Osteocyte (in vitro differentiated cells): ENCODE measurements at regions not wholly inside any gene's neighbourhood (a gene's known extent, or its start where the extent isn't known, plus 50 kb on each side); places are given as distances from the start of the nearest gene placed in this dataset.

Experiments used
- DNase-seq: peaks from one replicate; pipeline ENCODE4 v3.0.0; 2021; ENCODE audit warnings: mixed read lengths; ENCODE audit not compliant: unreplicated experiment; ENCODE audit errors: extremely low spot score
- H3K27ac Mint-ChIP-seq: one replicate; pipeline ENCODE4 v1.8.0; 2021; ENCODE audit warnings: mild to moderate bottlenecking, mixed read lengths; ENCODE audit not compliant: unreplicated experiment
- H3K27me3 Mint-ChIP-seq: one replicate; pipeline ENCODE4 v1.8.0; 2021; ENCODE audit warnings: mixed read lengths; ENCODE audit not compliant: unreplicated experiment
- H3K36me3 Mint-ChIP-seq: one replicate; pipeline ENCODE4 v1.8.0; 2021; ENCODE audit warnings: mixed read lengths; ENCODE audit not compliant: unreplicated experiment
- H3K4me1 Mint-ChIP-seq: one replicate; pipeline ENCODE4 v1.8.0; 2021; ENCODE audit warnings: mixed read lengths; ENCODE audit not compliant: unreplicated experiment
- H3K4me3 Mint-ChIP-seq: one replicate; pipeline ENCODE4 v1.8.0; 2021; ENCODE audit warnings: mild to moderate bottlenecking, moderate library complexity, mixed read lengths; ENCODE audit not compliant: unreplicated experiment
- H3K9me3 Mint-ChIP-seq: one replicate; pipeline ENCODE4 v1.8.0; 2021; ENCODE audit warnings: mixed read lengths; ENCODE audit not compliant: unreplicated experiment
- TF ChIP-seq, protein P1 (sequence below): fragments of 200-600 bp; sonication (generic); IDR thresholded peaks from 2 replicates; pipeline ENCODE4 v1.5.0; 2021; ENCODE audit warnings: antibody characterized with exemption, mild to moderate bottlenecking, moderate library complexity

DNA sequence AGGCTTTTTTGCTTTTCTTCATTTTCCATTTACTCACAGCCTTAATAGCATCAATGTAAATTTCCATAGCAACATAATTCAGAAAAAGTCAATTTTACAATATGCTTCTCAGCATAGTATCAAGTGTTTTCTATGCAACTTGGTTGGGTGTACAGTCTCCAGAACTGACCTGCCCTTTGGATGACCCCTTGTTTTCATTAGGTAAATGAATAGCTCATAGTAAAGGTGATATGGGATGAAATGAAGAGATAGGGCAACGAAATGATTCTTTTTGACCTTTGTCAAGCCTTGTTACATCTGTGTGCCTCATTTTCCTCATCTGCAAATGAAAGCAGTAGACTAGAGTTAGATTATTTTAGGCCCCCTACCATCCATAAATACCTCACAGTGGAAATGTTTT lies 1081.0 kb downstream of the TMTC2 start:
- TF ChIP-seq, protein P1, sequence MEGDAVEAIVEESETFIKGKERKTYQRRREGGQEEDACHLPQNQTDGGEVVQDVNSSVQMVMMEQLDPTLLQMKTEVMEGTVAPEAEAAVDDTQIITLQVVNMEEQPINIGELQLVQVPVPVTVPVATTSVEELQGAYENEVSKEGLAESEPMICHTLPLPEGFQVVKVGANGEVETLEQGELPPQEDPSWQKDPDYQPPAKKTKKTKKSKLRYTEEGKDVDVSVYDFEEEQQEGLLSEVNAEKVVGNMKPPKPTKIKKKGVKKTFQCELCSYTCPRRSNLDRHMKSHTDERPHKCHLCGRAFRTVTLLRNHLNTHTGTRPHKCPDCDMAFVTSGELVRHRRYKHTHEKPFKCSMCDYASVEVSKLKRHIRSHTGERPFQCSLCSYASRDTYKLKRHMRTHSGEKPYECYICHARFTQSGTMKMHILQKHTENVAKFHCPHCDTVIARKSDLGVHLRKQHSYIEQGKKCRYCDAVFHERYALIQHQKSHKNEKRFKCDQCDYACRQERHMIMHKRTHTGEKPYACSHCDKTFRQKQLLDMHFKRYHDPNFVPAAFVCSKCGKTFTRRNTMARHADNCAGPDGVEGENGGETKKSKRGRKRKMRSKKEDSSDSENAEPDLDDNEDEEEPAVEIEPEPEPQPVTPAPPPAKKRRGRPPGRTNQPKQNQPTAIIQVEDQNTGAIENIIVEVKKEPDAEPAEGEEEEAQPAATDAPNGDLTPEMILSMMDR = no peak
- DNase-seq = no peak
- Mint-ChIP-seq H3K27ac (no peak overlapping the region), H3K9me3 (peaks cover 5% of the 10 kb centered on the region), H3K4me1 (no peaks in the 10 kb centered on the region), H3K27me3 (peaks cover 2% of the 10 kb centered on the region), H3K4me3 (no peak overlapping the region), H3K36me3 (no peaks in the 10 kb centered on the region)

DNA sequence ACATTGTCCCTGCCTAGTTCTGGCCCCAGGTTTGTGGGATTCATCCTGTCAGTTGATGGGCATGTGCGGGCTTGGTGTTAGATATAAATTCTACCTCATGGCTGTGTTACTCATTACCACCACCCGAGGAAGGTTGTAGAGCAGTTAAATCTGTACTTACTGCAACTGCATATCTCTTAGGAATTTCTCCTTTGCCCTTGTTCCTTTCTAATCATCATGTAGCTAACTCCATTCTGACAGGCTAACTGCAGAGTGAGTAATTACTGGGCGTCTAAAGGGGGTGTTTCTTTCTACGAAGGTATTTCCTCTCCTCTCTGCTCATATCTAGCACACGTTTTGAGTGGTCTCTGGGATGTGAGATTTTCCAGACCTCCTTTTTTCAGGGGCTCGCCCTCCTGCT lies 1076.7 kb downstream of the TMTC2 start:
- H3K36me3 Mint-ChIP-seq = no peaks in the 10 kb centered on the region
- H3K27ac Mint-ChIP-seq = no peak overlapping the region
- no peak overlapping the region for H3K4me3 Mint-ChIP-seq
- H3K4me1 Mint-ChIP-seq = no peaks in the 10 kb centered on the region
- DNase-seq = no peak
- H3K9me3 Mint-ChIP-seq = peaks cover 9% of the 10 kb centered on the region
- H3K27me3 Mint-ChIP-seq = no peaks in the 10 kb centered on the region
- TF ChIP-seq, protein P1 = no peak

DNA sequence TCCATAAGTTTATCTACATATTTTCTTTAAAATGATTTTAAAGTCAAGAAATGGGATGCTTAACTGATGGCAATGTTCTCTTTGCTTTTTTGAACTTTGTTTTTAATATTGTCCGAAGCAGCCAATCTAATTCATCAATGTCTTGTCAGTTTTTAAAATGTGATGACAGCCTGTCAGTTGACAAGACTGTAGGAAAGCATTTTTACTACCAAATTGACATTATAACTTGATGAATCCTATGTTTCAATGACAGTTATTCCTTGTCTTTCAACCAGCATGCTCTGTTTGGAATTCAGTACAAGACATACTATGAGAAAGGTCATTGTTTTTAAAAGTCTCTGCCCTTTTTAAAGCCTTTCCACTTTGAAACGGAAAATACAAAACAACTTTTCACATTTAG lies 1073.2 kb downstream of the TMTC2 start:
- no peak for DNase-seq
- H3K9me3 Mint-ChIP-seq = peaks cover 9% of the 10 kb centered on the region
- H3K27me3 Mint-ChIP-seq = no peaks in the 10 kb centered on the region
- TF ChIP-seq, protein P1 = no peak
- no peaks in the 10 kb centered on the region for H3K4me1 Mint-ChIP-seq
- no peaks in the 10 kb centered on the region for H3K36me3 Mint-ChIP-seq
- H3K27ac Mint-ChIP-seq = no peak overlapping the region
- no peak overlapping the region for H3K4me3 Mint-ChIP-seq

DNA sequence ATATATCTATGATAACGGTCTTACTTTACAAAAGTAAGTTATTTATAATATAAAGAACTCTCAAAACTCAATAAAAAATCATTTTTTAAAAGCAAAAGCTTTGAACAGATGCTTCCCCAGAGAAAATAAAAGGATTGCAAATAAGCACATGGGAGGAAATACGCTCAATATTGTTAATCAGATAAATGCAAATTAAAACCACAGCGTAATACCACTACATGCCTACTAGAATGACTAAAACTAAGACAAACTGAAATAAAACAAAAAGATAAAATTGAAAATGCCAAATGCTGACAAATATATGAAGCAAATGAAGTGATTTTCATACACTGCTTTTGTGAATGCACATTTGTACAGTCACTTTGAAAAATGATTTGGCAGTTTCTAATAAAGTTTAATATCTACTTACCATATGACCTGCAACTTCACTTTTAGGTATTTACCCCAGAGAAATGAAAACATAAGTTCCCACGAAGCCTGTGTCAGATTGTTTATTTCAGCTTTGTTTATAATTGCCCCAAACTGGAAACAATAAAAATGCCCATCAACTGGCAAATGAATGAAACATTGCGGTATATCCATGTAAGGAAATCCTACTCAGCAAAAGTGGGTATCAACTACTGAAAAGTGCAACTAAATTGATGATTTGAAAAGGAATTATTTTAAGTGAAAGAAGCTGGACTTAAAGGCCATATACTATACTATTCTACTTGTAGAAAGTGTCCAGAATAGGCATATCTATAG lies 1072.4 kb downstream of the TMTC2 start:
- H3K27ac Mint-ChIP-seq = no peak overlapping the region

DNA sequence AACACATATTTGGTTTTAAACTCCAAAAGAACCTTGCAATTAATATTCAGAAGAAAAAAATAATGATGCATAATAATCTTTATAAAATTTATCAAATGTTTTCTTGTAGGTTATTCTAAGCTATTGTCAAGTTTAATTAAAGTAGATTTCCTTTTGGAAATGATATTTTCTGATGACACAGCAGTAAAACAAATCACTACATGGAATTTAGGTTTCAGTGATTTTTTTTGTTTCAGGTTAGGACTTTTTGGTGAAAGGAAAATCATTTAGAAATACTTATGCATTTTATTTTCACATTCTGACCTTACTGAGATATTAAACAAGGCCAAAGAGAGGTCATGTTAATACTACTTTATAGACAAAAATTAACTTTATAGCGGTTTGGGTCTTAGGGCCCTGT lies 1067.2 kb downstream of the TMTC2 start:
- TF ChIP-seq, protein P1 = no peak
- Mint-ChIP-seq H3K9me3 (peaks cover under 1% of the 10 kb centered on the region), H3K4me3 (no peak overlapping the region), H3K4me1 (no peaks in the 10 kb centered on the region), H3K36me3 (no peaks in the 10 kb centered on the region), H3K27me3 (peaks cover 2% of the 10 kb centered on the region), H3K27ac (no peak overlapping the region)
- DNase-seq = no peak

More for the DNA sequence above, 1072.4 kb downstream of the TMTC2 start:
- Mint-ChIP-seq H3K4me3 (no peak overlapping the region), H3K27me3 (no peaks in the 10 kb centered on the region), H3K9me3 (peaks cover 9% of the 10 kb centered on the region), H3K36me3 (no peaks in the 10 kb centered on the region), H3K4me1 (no peaks in the 10 kb centered on the region)
- TF ChIP-seq, protein P1 = no peak
- no peak for DNase-seq
